Body of pancreas (tissue), 4 donors: ENCODE measurements at regions not wholly inside any gene's neighbourhood (a gene's known extent, or its start where the extent isn't known, plus 50 kb on each side); places are given as distances from the start of the nearest gene placed in this dataset.

Experiments
- ATAC-seq: fragments of 150-250 bp; one replicate; pipeline ENCODE4 v1.9.1; 2016
- DNase-seq, 4 donors: peaks; one replicate each; pipeline ENCODE4 v3.0.0-alpha.2; 2019
- H3K27ac ChIP-seq, 4 donors: fragments of 200-600 bp; sonication (generic); 1 replicate in 3 of 4; 2 replicates in 1 of 4; pipeline versions ENCODE4 v1.5.1 to v1.6.1; 2016 to 2019; ENCODE audit warnings: mild to moderate bottlenecking in 1 of 4, mixed read lengths in 1 of 4, moderate library complexity in 1 of 4
- H3K27me3 ChIP-seq, 2 donors: fragments of 200-600 bp; sonication (generic); one replicate each; pipeline ENCODE4 v1.6.0; 2016; ENCODE audit warnings: mild to moderate bottlenecking in 1 of 2
- H3K36me3 ChIP-seq, 2 donors: fragments of 200-600 bp; sonication (generic); replicated peaks in 1 of 2; 2 replicates each; pipeline ENCODE4 v1.5.1; 2016; ENCODE audit warnings: low read depth in 2 of 2; ENCODE audit not compliant: insufficient read depth in 1 of 2
- H3K4me1 ChIP-seq: fragments of 200-600 bp; sonication (generic); one replicate; pipeline ENCODE4 v1.6.0; 2016
- H3K4me3 ChIP-seq, 2 donors: fragments of 200-600 bp; sonication (generic); 1 replicate in 1 of 2; 2 replicates in 1 of 2; pipeline ENCODE4 v1.5.1; 2016 to 2019
- H3K9me3 ChIP-seq, 3 donors: fragments of 200-600 bp; sonication (generic); 1 replicate in 2 of 3; 2 replicates in 1 of 3; pipeline ENCODE4 v1.5.1; 2016
- POLR2A ChIP-seq, 3 donors: fragments of 450-650 bp; IDR thresholded peaks; one replicate each; pipeline ENCODE4 v1.6.1; 2016; ENCODE audit warnings: antibody characterized with exemption in 3 of 3, mild to moderate bottlenecking in 2 of 3
- WGBS, 2 donors: methylation state at CpG; one replicate each; pipeline ENCODE4 v1.1.5; 2017; 5-methylcytosine and 5-hydroxymethylcytosine counted together
- intact Hi-C: fragments of 100-400 bp; cut with DNase I; formaldehyde crosslinking; loops from one replicate; pipeline ENCODE4 v1.15.1; 2023
- TF ChIP-seq, protein P1 (sequence below), 7 experiments: fragments of 450-650 bp in 4 of 7; fragments of 200-600 bp in 3 of 7; sonication (generic) in 3 of 7; IDR thresholded peaks; one replicate each; pipeline ENCODE4 v1.5.1; 2016 to 2019; ENCODE audit warnings: antibody characterized with exemption in 7 of 7

DNA sequence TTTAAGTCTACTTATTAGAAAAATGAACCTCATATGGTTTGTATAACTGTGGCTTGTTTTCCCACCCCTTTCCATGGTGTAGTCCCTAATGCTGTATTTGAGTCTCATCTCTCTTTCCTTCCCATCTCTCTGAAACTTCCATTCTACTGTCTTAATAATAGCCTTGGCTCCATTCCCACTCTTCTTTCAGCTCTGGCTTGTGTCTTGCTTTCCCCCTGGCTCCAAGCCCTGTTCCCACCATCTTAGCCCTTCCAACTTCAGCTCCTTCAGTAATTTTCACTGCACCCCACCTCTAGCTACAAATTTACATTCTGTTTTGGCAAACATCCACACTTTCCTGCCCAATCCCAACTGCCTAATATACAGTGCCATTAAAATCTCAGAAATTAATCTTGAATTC, 137.5 kb downstream of the SLITRK6 start:
- Histone ChIP-seq H3K27ac (no peak overlapping the region), H3K4me3 (no peak overlapping the region), H3K36me3 (no peaks in the 10 kb centered on the region), H3K27me3 (no peaks in the 10 kb centered on the region), H3K4me1 (no peaks in the 10 kb centered on the region), H3K9me3 (no peaks in the 10 kb centered on the region)
- DNase-seq, result no peak
- TF ChIP-seq, protein P1, sequence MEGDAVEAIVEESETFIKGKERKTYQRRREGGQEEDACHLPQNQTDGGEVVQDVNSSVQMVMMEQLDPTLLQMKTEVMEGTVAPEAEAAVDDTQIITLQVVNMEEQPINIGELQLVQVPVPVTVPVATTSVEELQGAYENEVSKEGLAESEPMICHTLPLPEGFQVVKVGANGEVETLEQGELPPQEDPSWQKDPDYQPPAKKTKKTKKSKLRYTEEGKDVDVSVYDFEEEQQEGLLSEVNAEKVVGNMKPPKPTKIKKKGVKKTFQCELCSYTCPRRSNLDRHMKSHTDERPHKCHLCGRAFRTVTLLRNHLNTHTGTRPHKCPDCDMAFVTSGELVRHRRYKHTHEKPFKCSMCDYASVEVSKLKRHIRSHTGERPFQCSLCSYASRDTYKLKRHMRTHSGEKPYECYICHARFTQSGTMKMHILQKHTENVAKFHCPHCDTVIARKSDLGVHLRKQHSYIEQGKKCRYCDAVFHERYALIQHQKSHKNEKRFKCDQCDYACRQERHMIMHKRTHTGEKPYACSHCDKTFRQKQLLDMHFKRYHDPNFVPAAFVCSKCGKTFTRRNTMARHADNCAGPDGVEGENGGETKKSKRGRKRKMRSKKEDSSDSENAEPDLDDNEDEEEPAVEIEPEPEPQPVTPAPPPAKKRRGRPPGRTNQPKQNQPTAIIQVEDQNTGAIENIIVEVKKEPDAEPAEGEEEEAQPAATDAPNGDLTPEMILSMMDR (IDR thresholded peaks at IDR 0.05), result no peak
- no peak for TF ChIP-seq POLR2A (IDR thresholded peaks at IDR 0.05)
- intact Hi-C loops, result no loop called here
- ATAC-seq, result no peak

DNA sequence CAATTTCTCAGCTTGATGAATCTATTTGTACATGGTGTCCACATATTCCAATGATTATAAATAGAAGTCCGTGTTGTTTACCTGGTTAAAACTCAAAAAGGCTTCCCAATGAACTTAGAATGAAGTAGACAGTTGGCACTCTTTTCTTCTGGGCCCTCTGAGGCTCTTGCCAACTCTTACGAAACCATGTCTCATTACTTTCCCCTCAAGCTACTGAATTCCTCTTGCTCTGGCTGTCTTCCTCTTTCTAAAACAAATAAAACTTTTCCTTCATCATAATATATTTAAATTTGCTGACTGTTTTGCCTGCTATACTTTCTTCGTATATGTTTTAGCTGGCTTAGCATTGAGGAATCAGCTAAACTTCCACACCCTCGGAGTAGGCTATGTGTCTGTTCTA, 139.7 kb downstream of the SLITRK6 start:
- no peaks in the 10 kb centered on the region for H3K4me1 ChIP-seq
- H3K27me3 ChIP-seq, result no peaks in the 10 kb centered on the region
- WGBS, 2 donors, result 50 to 55% methylated on average over 4 of the region's 4 CpGs
- DNase-seq (no peak), ATAC-seq (no peak)
- H3K27ac ChIP-seq, result no peak overlapping the region
- no peaks in the 10 kb centered on the region for H3K36me3 ChIP-seq
- no peak overlapping the region for H3K4me3 ChIP-seq
- TF ChIP-seq, protein P1 (IDR thresholded peaks at IDR 0.05), result no peak
- no peak for TF ChIP-seq POLR2A (IDR thresholded peaks at IDR 0.05)
- no peaks in the 10 kb centered on the region for H3K9me3 ChIP-seq
- intact Hi-C loops, result no loop called here

DNA sequence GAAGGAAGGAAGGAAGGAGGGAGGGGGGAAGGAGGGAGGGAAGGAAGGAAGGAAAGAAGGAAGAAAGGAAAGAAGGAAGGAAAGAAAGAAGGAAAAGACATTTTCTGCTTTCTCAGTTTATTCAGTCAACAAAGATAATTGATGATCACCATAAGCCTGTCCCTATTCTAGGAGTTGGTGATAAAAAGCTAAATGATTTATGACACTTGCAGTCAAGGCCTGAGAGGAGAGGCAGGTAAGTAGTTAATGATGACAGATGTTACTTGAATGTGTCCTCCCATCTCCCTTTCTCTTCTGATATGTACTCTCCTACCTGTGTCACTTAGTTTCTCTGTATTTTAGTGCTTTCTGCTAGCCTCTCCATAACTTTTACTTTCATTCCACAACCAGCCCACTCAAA, 141.3 kb downstream of the SLITRK6 start:
- Histone ChIP-seq H3K27ac (no peak overlapping the region), H3K36me3 (no peaks in the 10 kb centered on the region), H3K4me1 (no peaks in the 10 kb centered on the region), H3K4me3 (no peak overlapping the region), H3K9me3 (no peaks in the 10 kb centered on the region), H3K27me3 (no peaks in the 10 kb centered on the region)
- no peak for TF ChIP-seq POLR2A (IDR thresholded peaks at IDR 0.05)
- TF ChIP-seq, protein P1 (IDR thresholded peaks at IDR 0.05), result no peak
- ATAC-seq (no peak), DNase-seq (no peak)
- intact Hi-C loops, result no loop called here

DNA sequence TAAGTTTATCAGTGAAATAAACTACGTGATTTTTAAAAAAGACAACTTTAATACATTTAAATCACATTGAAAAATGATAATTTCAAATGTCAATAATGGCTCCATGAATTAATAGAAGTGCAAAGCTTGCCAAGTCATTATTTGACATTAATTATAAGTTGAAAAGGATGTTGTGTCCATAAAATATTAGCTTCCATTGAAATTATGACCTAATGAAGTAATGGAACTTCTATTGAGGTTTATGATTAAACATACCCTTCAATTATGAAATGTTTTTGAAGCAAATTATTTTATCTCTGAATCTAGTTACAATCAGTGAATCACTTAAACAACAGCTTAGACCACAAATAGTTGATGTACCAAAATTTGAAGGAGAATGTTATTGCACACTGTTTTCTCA, 144.2 kb downstream of the SLITRK6 start:
- no peaks in the 10 kb centered on the region for H3K9me3 ChIP-seq
- ATAC-seq, result no peak

DNA sequence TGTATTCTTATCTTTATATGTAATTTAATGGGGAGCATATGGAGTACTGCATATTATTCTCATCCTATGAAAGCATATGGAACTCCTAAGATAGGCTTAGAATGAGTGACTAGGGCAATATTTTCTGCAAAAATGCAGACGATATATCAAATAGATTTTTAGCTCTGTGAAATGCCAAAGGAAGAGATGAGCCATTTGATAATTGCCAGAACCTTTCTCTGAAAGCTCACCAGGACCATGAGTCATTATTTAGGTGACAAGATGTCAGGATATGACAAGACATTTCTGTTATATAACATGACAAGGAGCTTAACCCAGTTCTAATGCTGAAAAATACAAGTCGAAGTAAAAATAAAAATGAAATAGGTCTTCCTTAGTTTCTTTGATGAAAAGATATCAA, 145.0 kb downstream of the SLITRK6 start:
- Histone ChIP-seq H3K9me3 (no peaks in the 10 kb centered on the region), H3K4me3 (no peak overlapping the region), H3K27ac (no peak overlapping the region), H3K36me3 (no peaks in the 10 kb centered on the region), H3K4me1 (no peaks in the 10 kb centered on the region), H3K27me3 (no peaks in the 10 kb centered on the region)
- intact Hi-C loops, result no loop called here
- no peak for DNase-seq
- no peak for ATAC-seq
- TF ChIP-seq POLR2A (IDR thresholded peaks at IDR 0.05), result no peak
- TF ChIP-seq, protein P1 (IDR thresholded peaks at IDR 0.05), result no peak
- WGBS, 2 donors, result 16 to 25% methylated on average over 2 of the region's 2 CpGs

More for the DNA sequence above, 144.2 kb downstream of the SLITRK6 start:
- Histone ChIP-seq H3K36me3 (no peaks in the 10 kb centered on the region), H3K27me3 (no peaks in the 10 kb centered on the region), H3K27ac (no peak overlapping the region), H3K4me3 (no peak overlapping the region), H3K4me1 (no peaks in the 10 kb centered on the region)
- no peak for DNase-seq
- 32 to 46% methylated on average over 1 of the region's 1 CpG for WGBS, 2 donors
- intact Hi-C loops, result no loop called here
- TF ChIP-seq, protein P1 (IDR thresholded peaks at IDR 0.05), result no peak
- TF ChIP-seq POLR2A (IDR thresholded peaks at IDR 0.05), result no peak
